GM19324 (cell line): ENCODE measurements at regions not wholly inside any gene's neighbourhood (a gene's known extent, or its start where the extent isn't known, plus 50 kb on each side); places are given as distances from the start of the nearest gene placed in this dataset.

Experiments
- ATAC-seq: cut with Tn5 transposase; IDR thresholded peaks from one replicate; pipeline ENCODE4 v1.9.1; 2021; ENCODE audit warnings: mild to moderate bottlenecking, moderate library complexity; ENCODE audit not compliant: unreplicated experiment, low FRiP score

- no peak for ATAC-seq
Observed at GRCh38 chr3:107062310-107062709, 314.9 kb upstream of the CCDC54 start.

- no peak for ATAC-seq
Observed at GRCh38 chr3:107062787-107063186, 314.5 kb upstream of the CCDC54 start.

- ATAC-seq, result no peak
Observed at GRCh38 chr3:107063351-107063750, 313.9 kb upstream of the CCDC54 start.

GRCh38 chr3:107064405-107065060 is 312.7 kb upstream of the CCDC54 start:
- peak; percentile 89 for ATAC-seq

- ATAC-seq, result no peak
Observed at GRCh38 chr3:107065094-107065861, 312.0 kb upstream of the CCDC54 start.

- no peak for ATAC-seq
Observed at GRCh38 chr3:107067421-107067820, 309.8 kb upstream of the CCDC54 start.

- ATAC-seq, result no peak
Observed at GRCh38 chr3:107068980-107069379, 308.3 kb upstream of the CCDC54 start.

- no peak for ATAC-seq
Observed at GRCh38 chr3:107076946-107077345, 300.3 kb upstream of the CCDC54 start.

- ATAC-seq, result no peak
Observed at GRCh38 chr3:107077391-107077790, 299.8 kb upstream of the CCDC54 start.

- no peak for ATAC-seq
Observed at GRCh38 chr3:107082527-107082926, 294.7 kb upstream of the CCDC54 start.

- no peak for ATAC-seq
Observed at GRCh38 chr3:107085261-107085660, 292.0 kb upstream of the CCDC54 start.

GRCh38 chr3:107092121-107092520 is 285.1 kb upstream of the CCDC54 start:
- no peak for ATAC-seq

- no peak for ATAC-seq
Observed at GRCh38 chr3:107098864-107099263, 278.4 kb upstream of the CCDC54 start.

GRCh38 chr3:107100137-107100536 is 277.1 kb upstream of the CCDC54 start:
- ATAC-seq, result no peak

GRCh38 chr3:107100573-107100972 is 276.7 kb upstream of the CCDC54 start:
- ATAC-seq, result no peak

- no peak for ATAC-seq
Observed at GRCh38 chr3:107103786-107104185, 273.5 kb upstream of the CCDC54 start.

- ATAC-seq, result no peak
Observed at GRCh38 chr3:107106316-107106715, 270.9 kb upstream of the CCDC54 start.

GRCh38 chr3:107106907-107107306 is 270.3 kb upstream of the CCDC54 start:
- no peak for ATAC-seq

- no peak for ATAC-seq
Observed at GRCh38 chr3:107110596-107111305, 266.5 kb upstream of the CCDC54 start.

GRCh38 chr3:107111872-107112271 is 265.4 kb upstream of the CCDC54 start:
- ATAC-seq, result no peak

GRCh38 chr3:107112356-107112755 is 264.9 kb upstream of the CCDC54 start:
- no peak for ATAC-seq
